ENCODE measurements at regions not wholly inside any gene's neighbourhood (a gene's known extent, or its start where the extent isn't known, plus 50 kb on each side); places are given as distances from the start of the nearest gene placed in this dataset.
"Not testable (repeated sequence)": the region's sequence is repeated elsewhere in the genome, so short reads cannot be mapped to it uniquely, and the experiment has no call there.

DNA sequence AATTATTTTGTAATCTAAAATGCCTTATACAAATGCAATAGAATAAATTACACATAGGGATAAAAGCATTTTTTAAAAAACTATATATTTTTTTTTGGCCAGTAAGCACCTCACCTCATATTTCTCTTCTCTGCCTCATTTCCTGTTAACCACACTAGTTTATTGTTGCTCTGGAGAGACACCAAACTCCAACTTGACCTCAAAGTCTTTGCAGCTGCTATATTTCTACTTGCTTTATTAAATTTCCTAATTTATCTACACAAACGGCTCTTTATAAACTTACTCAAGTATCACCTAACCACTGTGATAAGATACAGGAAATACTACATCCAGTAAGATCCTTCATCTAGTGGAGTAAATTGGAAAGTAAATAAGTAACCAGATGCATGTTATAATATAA is 622.3 kb downstream of the C12orf50 start:
- DNase-seq = no peak

DNA sequence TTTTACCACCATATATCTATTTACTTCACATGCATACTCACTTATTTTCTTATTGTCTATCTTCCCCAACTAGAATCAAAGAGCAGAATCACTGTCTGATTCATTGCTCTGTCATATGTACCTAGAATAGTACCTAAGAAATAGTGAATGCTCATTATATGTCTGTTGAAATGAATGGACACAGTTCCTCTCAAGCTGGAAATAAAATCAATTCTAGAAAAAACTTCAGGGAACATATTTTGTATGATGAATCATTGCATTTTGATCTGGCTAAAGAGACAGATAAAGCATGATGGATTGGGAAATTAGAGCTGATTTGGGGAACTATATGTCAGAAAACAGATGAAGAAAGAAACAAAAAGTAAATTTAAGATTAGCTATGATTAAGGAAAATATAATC is 623.3 kb downstream of the C12orf50 start:
- DNase-seq = no peak

DNA sequence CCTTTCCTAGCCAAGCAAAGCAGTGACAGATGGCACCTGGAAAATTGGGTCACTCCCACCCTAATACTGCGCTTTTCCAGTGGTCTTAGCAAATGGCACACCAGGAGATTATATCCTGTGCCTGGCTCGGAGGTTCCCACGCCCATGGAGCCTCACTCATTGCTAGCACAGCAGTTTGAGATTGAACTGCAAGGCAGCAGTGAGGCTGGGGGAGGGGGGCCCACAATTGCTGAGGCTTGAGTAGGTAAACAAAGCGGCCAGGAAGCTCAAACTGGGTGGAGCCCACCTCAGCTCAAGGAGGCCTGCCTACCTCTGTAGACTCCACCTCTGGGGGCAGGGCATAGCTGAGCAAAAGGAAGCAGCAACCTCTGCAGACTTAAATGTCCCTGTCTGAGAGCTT is 635.0 kb downstream of the C12orf50 start:
- not testable (repeated sequence) for DNase-seq

DNA sequence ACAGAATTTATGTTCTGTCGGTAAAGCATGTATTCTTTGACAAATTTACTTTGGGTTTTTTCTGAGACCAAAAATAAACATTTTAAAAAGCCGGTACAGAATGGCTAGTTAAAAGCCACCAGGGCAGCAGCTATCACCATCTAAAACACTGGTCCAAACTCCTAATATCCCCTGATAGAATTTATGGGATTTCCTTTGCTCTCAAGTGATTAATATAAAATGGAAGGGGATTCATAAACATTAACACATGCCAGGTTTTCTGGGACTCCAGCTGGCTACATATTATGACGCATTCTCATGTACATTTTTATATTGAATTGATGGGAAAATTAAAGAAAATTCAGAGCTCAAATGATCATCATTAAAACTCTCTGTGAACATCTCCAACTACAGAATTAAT is 640.8 kb downstream of the C12orf50 start:
- DNase-seq = no peak

DNA sequence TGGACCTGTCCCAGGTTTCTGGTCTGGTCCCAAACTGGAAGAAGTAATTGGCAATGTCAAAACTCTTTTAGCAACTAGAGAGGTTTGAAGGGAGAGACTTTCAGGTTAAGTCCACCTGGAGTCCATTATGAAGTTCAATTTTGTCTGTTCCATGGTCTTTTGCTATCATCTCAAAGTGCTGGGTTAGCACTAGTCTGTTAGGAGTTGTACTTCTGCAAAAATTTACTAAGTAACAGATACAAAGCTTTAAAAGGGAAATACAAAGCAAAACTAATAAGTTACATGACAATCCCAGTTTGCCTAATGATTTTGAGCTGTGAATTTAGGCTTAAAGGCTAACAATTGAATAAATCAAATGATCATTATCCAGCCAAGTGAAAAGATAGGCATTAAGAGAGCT is 643.9 kb downstream of the C12orf50 start:
- DNase-seq = no peak

DNA sequence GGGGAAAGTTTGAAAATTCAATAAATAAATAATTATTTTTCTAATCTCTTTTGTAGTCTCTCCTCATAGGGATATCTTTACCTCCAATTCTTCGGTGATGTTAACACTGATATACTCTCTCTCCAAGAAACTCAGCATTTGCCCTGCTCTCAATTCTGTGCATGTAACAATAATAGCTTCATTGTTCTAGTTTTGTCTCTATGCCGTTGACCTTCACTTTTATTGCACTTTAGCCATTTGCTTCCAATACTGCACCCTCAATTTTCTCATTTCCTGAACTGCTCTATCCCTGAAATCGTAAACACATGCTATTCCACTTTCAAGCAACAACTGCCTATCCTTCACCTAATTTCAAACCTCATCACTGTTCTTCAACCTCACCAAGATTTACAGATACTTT is 645.0 kb downstream of the C12orf50 start:
- DNase-seq = no peak

DNA sequence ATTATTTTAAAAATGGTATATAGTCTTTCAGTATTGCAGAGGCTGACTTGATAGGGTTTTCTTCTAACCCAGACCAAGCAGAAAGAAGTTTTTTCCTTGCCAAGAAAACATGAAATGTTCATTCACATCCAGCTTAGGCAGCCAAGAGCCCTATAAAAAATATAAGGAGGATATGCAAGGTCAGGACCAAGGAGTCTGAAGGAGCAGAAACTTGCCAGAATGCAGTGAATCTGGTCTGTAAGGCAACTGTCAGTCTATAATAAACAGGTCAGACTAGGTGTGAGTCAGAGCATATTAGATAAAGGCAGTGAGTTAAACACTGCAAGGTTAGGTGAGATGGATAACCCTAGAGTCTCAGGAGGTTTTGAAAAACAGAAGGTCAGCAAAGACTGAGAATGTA is 645.5 kb downstream of the C12orf50 start:
- no peak for DNase-seq

DNA sequence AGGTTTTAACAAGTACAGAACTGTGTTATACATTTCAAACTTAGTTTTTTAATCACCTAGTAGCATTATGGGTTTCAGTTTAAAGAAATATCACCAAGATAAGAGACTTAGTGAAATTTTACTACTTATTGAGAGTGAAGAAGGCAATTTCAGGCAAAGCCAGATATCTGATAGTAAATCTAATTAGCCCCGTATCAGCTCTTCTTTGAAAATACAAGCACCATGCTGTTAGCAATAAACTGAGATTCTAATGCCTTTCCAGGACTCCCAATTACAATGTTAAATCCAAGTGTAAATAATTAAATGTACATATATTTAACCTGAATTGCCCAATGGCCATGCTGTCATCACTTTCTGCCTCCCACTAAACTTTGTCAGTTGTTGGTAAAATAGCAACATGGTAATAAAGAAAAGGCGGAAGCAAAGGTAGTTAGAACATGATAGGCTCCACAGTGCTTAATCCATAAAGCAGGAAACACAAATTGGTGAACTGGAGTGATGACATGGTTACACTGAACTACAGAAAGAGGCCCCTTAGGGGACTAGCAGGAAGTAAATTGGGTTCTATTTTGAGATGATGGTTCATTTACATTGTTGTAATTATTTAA is 646.1 kb downstream of the C12orf50 start:
- no peak for DNase-seq

DNA sequence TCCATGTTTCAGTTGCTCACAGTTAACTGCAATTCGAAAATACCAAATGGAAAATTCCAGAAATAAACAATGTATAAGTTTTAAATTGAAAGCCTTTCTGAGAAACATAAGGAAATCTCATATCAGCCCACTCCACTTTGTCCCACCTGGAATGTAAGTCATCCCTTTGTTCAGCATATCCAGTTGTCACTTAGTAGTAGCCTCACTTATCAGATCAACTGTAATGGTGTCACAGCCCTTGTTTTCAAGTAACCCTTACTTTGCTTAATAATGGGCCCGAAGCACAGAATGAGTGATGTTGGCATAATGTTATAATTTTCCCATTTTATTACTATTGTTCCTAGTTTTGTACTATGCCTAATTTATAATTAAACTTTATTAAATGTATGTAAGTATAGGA is 646.8 kb downstream of the C12orf50 start:
- no peak for DNase-seq

DNA sequence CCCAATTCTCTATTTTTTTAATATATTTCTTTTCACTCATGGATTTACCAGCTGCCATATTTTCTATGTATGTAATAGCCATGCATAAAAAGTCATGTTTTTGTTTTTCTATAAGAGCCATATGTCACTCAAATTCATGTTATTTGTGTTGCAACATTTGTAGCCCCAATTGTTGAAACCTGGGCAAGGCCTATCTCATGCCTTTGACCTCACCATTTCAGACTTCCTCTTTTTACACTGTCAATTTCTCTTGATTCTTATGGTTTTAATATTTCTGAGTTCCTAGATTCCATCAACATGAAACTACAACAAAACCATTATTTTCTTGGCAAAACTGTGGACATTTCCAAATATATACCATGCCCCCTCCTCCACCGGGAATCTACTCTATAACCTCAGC is 647.5 kb downstream of the C12orf50 start:
- DNase-seq = no peak

DNA sequence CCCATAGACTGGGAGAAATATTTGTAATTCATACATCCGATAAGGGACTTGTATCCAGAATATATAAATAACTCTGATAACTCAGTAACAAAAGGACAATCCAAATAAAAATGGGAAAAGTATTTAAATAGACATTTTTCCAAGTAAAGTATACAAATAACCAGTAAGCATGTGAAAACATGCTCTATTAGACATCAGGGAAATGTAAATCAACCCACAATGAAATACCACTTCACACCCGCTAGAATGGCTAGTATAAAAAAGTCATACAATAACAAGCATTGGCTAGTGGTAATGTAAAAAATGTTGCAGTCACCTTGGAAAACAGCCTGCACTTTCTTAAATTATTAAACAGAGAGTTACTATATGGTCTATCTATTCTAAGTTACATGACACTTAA is 650.7 kb downstream of the C12orf50 start:
- DNase-seq = no peak

DNA sequence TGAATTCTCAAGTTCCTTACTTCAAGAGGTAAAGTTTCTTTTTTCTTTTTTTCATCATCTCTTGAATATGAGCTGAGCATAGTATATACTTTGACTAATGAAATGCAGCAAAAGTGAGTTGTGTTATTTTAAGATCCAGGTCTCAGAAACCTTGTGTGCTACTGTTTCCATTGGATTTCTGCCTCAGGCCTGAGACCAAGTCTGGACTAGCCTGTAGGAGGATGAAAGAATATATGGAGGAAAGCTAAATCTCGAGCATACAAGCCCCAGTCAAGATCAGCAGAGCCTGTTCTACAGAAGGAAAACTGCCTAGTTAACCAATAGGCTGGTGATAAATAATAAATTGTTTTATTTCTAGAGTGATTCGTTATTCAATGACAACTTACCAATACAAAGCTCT is 652.5 kb downstream of the C12orf50 start:
- DNase-seq = no peak

DNA sequence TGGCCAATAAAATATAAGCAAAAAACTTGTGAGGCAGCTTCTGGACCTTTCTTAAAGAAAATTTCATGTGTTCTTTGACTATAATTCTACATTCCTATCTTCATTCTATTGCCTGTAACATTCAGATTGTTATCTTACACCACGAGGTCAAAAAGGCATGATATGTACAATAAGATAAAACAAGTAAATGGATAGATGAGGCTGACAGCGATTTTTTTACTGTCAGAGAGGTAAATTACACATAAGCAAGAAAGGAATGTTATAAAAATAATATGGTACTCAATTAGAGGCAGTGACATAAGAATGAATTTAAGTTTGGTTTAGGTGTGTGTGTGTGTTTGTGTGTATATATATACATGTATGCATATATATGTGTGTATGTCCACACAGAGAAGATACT is 660.0 kb downstream of the C12orf50 start:
- no peak for DNase-seq

DNA sequence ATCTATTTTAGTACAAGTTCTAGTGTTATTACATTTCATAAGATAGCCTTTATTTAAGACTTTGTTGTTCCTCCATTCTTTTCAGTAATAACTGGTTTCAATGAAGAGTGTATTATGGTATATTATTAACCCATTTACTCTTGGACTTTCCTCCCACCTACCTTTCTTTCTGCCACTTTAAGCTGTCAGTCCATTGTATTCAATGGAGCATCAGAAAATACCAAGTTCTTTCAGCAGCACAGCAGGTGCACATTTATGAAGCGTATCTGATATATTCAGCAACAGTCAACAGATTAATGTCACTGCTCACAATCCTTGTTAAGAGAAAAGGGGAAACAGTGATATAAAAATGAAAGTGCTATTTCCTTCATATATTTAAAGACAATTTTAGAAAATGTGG is 660.9 kb downstream of the C12orf50 start:
- DNase-seq = no peak

DNA sequence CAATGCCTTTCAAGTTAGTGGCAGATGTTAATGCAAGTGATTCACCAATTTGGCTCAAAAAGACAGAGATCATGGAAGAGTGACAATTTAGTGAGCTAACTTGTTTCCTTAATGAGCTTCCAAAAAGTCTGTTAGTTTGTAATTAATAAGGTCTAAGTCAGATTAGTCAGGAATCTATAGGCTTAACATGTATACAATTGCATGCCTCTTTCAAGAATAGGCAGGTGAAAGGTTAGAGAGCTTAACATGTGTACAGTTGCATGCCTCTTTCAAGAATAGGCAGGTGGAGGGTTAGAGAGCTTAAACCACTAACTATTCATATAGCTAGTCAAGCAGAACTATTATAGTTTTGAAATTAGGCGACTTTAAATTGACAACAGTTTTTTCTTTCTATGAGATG is 663.8 kb downstream of the C12orf50 start:
- no peak for DNase-seq

DNA sequence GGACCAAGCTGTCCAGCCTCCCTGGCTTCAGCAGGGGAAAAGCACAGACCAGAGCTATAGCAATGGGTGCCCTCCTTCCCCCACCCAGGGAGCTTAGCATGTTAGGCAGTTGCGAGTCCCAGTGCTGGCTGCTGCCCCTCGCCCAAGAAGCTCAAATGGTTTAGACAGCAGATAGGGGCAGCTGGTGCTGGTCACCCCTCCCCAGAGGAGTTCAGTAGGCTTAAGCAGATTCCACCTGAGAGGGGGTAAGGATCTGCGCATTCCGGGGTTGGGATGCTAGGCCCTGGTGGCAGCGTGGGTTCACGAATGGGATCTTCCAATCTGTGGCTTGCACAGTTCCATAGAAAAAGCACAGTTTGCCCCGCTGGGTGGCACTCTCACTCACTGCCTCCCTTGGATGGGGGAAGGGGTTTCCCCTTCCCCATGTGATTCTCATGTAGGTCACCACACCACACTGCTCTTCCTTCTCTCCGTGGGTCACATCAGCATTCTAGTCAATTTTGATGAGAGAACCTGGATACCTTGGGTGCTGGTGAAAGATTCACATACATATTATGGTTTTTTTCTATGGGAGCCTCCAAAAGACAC is 665.6 kb downstream of the C12orf50 start:
- DNase-seq = no peak

DNA sequence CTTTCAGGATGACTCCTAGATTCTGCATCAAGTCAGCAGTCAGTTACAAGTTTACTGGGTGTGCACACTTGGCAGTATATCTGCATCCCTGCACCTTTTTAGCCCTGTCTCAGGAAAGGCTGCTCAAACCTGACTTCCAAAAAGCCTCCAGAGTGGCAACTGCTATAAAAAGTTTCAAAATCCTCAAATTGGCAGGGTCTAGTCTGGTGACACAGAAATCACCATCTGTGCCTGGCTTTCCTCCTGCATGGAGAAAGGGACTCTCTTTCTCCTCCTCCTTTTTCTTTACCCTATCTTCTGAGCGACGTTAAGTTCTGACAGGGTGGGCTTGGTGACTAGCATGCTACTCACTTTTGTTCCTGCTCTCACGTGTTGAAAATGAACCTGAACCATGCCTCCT is 679.5 kb downstream of the C12orf50 start:
- no peak for DNase-seq

DNA sequence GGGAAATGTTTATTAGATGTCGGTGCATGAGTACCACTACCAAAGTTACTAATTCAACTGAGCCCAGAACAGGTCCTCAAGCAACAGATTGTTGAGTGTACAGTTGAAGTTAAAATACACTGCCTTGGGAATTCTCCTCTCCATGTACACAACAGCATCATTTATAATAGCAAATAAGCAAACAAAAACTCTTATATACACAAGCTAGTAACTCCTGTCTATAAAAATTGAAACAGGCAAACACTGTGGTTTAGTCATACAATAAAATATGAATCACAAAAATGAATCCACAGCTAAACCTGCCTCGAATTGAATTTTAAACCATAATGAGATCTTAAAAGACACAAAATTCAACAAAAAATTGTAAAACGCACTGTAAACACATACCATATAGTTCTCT is 681.1 kb downstream of the C12orf50 start:
- DNase-seq = no peak

DNA sequence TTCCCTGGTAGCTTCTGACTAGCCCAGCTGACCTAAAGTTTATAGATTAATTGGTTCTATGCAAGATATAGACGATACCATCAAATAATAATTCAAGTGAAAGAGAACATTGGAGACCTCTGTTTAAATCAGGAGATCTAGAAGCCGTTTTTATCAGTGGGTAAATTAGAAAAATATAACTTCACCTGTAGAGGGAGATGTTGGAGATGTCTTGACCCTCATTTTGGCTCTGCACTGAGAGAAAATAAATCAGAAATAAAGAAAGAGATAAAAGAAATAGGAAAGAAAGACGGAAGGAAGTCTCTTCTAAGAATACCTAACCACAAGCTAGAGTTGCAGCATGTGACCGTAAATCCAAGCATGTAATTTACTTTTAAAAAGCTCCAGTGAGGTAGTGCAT is 684.5 kb downstream of the C12orf50 start:
- DNase-seq = no peak

DNA sequence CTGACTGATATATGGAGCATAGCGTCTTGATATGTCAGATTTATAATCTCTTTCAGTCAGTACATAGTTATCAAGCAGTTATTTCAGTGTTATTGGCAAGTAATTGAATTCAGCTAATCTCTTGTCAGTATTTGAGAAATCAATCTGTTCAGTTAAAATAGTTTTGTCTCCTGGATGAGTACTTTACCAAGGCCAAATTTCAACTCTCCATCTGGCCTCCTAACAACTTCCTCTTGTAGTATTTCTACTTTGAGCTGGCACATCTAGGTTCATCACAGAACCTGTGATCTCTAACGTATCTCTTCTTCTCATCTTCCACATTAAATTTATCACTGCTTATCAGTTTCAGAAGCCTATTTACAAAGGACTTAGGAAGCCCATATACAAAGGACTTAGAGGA is 690.5 kb downstream of the C12orf50 start:
- no peak for DNase-seq

DNA sequence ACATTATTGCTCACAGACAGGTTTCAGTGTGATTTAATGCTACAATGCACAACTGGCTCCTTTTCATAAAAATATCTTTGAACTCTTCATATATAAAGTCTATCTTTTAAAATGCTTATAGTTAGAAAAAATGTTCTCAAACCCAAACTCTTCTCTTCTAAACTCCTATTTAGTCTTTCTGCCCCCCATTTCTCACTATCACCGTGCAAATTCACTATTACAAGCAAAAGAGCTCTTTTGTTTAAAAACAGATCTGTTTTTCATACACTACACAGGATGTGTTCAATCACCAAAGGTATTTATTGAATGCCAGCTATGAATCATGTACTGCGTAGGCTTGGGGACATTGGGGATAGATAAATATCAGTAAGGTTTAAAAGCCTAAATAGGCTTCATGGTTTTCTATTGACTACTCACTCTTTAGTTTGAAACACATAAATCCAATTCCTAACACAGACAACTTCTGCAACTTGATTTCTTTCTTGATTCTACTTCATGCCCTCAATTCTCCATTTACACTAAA is 692.3 kb downstream of the C12orf50 start:
- no peak for DNase-seq

DNA sequence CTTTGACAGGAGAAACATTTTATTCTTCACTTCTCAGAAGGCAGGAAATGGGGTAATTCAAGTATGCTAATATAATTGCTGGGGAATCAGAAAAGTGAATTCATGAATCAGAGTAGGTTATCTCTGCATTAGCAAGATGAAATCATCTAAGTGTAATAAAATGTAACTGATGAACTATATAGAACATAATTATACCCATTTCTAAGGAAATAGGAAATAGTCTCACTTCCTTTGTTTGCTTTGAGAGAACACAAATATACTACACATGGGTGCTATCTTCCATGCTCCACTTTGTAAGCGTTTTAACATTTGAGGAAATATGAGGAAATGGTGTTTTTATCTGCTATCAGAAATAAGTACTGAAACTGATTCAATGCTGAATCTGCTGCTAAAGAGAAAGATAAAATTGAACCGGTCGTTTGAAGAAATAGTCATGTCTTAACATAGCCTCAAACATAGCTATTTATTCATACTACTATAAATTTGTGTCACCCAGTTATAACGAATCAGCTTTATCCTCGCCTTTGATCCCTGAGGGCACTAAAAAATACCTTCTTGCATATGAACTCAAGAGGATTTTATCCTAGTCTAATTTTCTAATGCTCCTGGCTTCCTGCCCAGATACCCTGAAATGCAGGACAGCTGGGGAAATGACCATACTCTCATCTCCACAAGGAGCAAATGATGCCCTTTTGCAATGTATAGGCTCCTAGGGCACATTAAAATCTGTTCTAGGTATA is 696.0 kb downstream of the C12orf50 start:
- no peak for DNase-seq

DNA sequence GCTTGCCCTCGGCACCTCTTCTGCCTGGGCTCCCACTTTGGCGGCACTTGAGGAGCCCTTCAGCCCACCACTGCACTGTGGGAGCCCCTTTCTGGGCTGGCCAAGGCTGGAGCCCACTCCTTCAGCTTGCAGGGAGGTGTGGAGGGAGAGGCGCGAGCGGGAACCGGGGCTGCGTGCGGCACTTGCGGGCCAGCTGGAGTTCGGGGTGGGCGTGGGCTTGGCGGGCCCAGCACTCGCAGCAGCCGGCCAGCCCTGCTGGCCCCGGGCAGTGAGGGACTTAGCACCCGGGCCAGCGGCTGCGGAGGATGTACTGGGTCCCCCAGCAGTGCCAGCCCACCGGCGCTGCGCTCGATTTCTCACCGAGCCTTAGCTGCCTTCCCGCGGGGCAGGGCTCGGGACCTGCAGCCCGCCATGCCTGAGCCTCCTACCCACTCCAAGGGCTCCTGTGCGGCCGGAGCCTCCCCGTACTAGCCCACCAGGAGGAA is 699.1 kb downstream of the C12orf50 start:
- DNase-seq = not testable (repeated sequence)
